ENCODE measurements at regions not wholly inside any gene's neighbourhood (a gene's known extent, or its start where the extent isn't known, plus 50 kb on each side); places are given as distances from the start of the nearest gene placed in this dataset.

GRCh38 chr22:47296405-47297260 lies 534.2 kb downstream of the TBC1D22A start:
- H3K36me3 ChIP-seq (ENCODE audit: control insufficient read depth, insufficient read depth, low read length), result no peaks in the 10 kb centered on the region
- no peaks in the 10 kb centered on the region for H3K27me3 ChIP-seq (replicated peaks; ENCODE audit: control insufficient read depth, insufficient read depth, low read length)
- DNase-seq (ENCODE audit: extremely low read depth, insufficient read length), result no peak
- no peak for TF ChIP-seq CTCF (IDR thresholded peaks at IDR 0.05; ENCODE audit: insufficient read depth, low read length, poor library complexity, severe bottlenecking)
- H3K4me3 ChIP-seq (replicated peaks; ENCODE audit: low read depth, low read length), result no peak overlapping the region

- H3K27me3 ChIP-seq (replicated peaks; ENCODE audit: control insufficient read depth, insufficient read depth, low read length), result no peaks in the 10 kb centered on the region
- H3K4me3 ChIP-seq (replicated peaks; ENCODE audit: low read depth, low read length), result no peak overlapping the region
- H3K36me3 ChIP-seq (ENCODE audit: control insufficient read depth, insufficient read depth, low read length), result no peaks in the 10 kb centered on the region
- DNase-seq (ENCODE audit: extremely low read depth, insufficient read length), result no peak
- TF ChIP-seq CTCF (IDR thresholded peaks at IDR 0.05; ENCODE audit: insufficient read depth, low read length, poor library complexity, severe bottlenecking), result no peak
Observed at GRCh38 chr22:47295982-47296381, 533.5 kb downstream of the TBC1D22A start.

GRCh38 chr22:47295226-47295901 lies 532.9 kb downstream of the TBC1D22A start:
- Histone ChIP-seq H3K36me3 (ENCODE audit: control insufficient read depth, insufficient read depth, low read length) (no peaks in the 10 kb centered on the region), H3K27me3 (replicated peaks; ENCODE audit: control insufficient read depth, insufficient read depth, low read length) (no peaks in the 10 kb centered on the region), H3K4me3 (replicated peaks; ENCODE audit: low read depth, low read length) (no peak overlapping the region)
- no peak for DNase-seq (ENCODE audit: extremely low read depth, insufficient read length)
- TF ChIP-seq CTCF (IDR thresholded peaks at IDR 0.05; ENCODE audit: insufficient read depth, low read length, poor library complexity, severe bottlenecking), result no peak

- no peak for TF ChIP-seq CTCF (IDR thresholded peaks at IDR 0.05; ENCODE audit: insufficient read depth, low read length, poor library complexity, severe bottlenecking)
- Histone ChIP-seq H3K27me3 (replicated peaks; ENCODE audit: control insufficient read depth, insufficient read depth, low read length) (no peaks in the 10 kb centered on the region), H3K36me3 (ENCODE audit: control insufficient read depth, insufficient read depth, low read length) (no peaks in the 10 kb centered on the region), H3K4me3 (replicated peaks; ENCODE audit: low read depth, low read length) (no peak overlapping the region)
- no peak for DNase-seq (ENCODE audit: extremely low read depth, insufficient read length)
Observed at GRCh38 chr22:47294576-47294975, 532.1 kb downstream of the TBC1D22A start.

- no peak for DNase-seq (ENCODE audit: extremely low read depth, insufficient read length)
- Histone ChIP-seq H3K27me3 (replicated peaks; ENCODE audit: control insufficient read depth, insufficient read depth, low read length) (no peaks in the 10 kb centered on the region), H3K36me3 (ENCODE audit: control insufficient read depth, insufficient read depth, low read length) (no peaks in the 10 kb centered on the region), H3K4me3 (replicated peaks; ENCODE audit: low read depth, low read length) (no peak overlapping the region)
- TF ChIP-seq CTCF (IDR thresholded peaks at IDR 0.05; ENCODE audit: insufficient read depth, low read length, poor library complexity, severe bottlenecking), result no peak
Observed at GRCh38 chr22:47294222-47294532, 531.7 kb downstream of the TBC1D22A start.
